ENCODE measurements at regions not wholly inside any gene's neighbourhood (a gene's known extent, or its start where the extent isn't known, plus 50 kb on each side); places are given as distances from the start of the nearest gene placed in this dataset.
"Not testable (repeated sequence)": the region's sequence is repeated elsewhere in the genome, so short reads cannot be mapped to it uniquely, and the experiment has no call there.

DNA sequence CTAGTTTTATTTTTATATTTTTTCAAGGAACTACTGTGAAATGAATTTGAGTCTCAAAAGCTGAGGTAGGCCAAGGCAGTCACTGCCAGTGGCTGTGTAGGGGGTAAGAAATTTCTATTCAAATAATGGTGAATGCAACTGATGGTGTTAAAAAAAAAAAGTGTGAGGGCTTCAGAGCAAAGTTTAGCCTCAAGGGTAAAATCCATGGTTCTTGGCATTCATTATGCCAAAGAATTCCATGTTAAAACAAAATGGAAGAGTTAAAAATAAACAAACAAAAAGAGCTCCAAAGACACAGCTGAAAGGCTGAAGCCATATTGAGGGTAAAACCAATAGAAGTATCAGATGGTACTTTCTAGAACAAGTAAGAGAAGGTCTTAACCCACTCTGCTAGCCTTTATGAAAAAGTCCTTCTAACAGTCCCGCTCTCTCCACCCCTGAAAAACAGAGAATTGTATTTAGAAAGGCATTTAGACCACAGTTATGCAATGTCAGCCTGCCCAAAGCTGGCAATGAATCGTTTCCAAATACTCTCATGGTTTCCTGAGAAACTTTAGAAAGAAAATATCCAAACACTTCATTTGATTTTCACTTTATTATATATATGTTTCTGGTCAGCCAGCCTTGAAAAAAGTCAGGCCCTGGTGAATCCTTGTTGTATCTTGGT lies 158.4 kb upstream of the GMNC start:
- TF ChIP-seq, protein P1, sequence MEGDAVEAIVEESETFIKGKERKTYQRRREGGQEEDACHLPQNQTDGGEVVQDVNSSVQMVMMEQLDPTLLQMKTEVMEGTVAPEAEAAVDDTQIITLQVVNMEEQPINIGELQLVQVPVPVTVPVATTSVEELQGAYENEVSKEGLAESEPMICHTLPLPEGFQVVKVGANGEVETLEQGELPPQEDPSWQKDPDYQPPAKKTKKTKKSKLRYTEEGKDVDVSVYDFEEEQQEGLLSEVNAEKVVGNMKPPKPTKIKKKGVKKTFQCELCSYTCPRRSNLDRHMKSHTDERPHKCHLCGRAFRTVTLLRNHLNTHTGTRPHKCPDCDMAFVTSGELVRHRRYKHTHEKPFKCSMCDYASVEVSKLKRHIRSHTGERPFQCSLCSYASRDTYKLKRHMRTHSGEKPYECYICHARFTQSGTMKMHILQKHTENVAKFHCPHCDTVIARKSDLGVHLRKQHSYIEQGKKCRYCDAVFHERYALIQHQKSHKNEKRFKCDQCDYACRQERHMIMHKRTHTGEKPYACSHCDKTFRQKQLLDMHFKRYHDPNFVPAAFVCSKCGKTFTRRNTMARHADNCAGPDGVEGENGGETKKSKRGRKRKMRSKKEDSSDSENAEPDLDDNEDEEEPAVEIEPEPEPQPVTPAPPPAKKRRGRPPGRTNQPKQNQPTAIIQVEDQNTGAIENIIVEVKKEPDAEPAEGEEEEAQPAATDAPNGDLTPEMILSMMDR (IDR thresholded peaks at IDR 0.05; ENCODE audit: control insufficient read depth, extremely low read depth, insufficient read depth) = no peak
- H3K4me3 ChIP-seq (ENCODE audit: low read depth, low read length) = no peak overlapping the region
- DNase-seq (ENCODE audit: low read depth) = no peak

DNA sequence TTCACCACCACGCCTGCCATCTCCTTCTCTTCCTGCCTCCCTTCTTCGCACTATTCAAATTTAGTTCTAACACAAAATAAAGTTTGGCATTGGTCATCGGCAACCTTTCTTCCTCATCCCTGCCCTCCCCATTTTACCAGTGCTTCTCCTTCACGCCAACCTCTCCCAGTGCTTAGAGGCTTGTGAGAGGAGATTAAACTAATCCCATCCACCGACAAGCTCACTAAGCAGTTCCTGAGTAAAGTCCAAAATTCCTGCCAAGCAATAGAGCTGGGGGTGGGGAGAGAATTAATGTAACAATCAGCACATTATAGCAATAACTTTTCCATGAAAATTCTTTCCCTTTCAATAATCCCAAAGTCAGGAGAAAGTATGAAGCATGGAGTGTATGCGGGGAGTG lies 157.4 kb upstream of the GMNC start:
- no peak for DNase-seq (ENCODE audit: low read depth)
- H3K4me3 ChIP-seq (ENCODE audit: low read depth, low read length) = no peak overlapping the region
- TF ChIP-seq, protein P1 (IDR thresholded peaks at IDR 0.05; ENCODE audit: control insufficient read depth, extremely low read depth, insufficient read depth) = no peak

DNA sequence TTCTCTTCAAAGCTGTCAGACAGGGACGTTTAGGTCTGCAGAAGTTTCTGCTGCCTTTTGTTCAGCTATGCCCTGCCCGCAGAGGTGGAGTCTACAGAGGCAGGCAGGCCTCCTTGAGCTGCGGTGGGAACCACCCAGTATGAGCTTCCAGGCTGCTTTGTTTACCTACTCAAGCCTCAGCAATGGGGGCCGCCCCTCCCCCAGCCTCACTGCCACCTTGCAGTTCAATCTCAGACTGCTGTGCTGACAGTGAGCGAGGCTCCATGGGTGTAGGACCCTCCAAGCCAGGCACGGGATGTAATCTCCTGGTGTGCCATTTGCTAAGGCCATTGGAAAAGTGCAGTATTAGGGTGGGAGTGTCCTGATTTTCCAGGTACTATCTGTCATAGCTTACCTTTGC lies 153.5 kb upstream of the GMNC start:
- DNase-seq (ENCODE audit: low read depth); H3K4me3 ChIP-seq (ENCODE audit: low read depth, low read length): not testable (repeated sequence)

DNA sequence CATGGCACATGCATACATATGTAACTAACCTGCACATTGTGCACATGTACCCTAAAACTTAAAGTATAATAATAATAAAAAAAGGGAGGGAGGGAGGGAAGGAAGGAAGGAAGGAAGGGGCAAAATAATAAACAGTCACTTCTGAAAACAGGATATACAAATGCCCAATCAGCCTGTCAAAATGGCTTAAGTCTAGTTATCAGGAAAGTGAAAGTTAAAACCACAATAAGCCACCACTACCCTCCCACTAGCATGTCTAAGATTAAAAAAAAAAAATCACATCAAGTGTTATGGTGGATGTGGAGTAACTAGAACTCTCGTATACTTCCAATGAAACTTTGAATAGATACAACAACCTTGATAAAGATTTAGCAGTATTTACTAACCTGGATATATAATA lies 145.6 kb upstream of the GMNC start:
- no peak overlapping the region for H3K4me3 ChIP-seq (ENCODE audit: low read depth, low read length)
- TF ChIP-seq, protein P1 (IDR thresholded peaks at IDR 0.05; ENCODE audit: control insufficient read depth, extremely low read depth, insufficient read depth) = no peak
- DNase-seq (ENCODE audit: low read depth) = no peak

DNA sequence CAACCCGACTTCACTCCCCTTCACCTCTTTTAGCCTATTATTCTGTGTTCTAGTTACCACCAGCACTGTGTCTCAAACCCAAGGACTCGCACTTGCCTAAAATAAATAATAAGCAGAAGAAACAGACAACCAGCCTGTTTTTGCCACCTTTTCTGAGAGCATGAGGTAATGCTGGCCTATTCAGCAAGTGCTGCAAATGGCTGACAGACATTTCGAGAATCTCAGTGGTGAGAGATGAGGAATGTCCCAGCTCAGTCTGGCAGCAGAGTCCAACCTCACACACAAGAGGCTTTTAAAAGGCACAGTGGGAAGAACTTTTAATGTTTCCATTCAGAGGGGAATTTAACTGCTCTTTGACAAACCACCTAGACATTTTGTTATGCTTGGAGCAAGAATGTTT lies 143.3 kb upstream of the GMNC start:
- DNase-seq (ENCODE audit: low read depth) = no peak
- H3K4me3 ChIP-seq (ENCODE audit: low read depth, low read length) = no peak overlapping the region
- TF ChIP-seq, protein P1 (IDR thresholded peaks at IDR 0.05; ENCODE audit: control insufficient read depth, extremely low read depth, insufficient read depth) = no peak

DNA sequence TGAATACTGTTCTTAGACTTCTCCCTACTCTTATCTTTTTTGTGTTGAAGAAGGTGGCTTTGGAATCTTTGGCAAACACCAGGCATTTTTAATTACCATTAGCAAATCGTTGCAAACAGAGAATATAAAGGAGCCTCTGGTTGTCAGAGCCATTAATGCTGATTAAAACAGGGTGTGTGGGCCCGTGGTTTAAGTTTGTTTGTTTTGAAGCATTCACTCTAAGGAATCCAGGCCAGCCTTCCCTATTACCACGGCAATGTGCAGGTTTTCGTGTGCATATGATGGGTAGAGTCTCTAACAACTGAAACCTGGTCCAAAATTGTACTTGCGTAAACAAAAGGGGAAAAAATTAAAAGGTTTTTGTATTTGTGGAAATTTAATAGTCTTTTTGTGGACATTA lies 141.2 kb upstream of the GMNC start:
- TF ChIP-seq, protein P1 (IDR thresholded peaks at IDR 0.05; ENCODE audit: control insufficient read depth, extremely low read depth, insufficient read depth) = no peak
- H3K4me3 ChIP-seq (ENCODE audit: low read depth, low read length) = no peak overlapping the region
- no peak for DNase-seq (ENCODE audit: low read depth)

DNA sequence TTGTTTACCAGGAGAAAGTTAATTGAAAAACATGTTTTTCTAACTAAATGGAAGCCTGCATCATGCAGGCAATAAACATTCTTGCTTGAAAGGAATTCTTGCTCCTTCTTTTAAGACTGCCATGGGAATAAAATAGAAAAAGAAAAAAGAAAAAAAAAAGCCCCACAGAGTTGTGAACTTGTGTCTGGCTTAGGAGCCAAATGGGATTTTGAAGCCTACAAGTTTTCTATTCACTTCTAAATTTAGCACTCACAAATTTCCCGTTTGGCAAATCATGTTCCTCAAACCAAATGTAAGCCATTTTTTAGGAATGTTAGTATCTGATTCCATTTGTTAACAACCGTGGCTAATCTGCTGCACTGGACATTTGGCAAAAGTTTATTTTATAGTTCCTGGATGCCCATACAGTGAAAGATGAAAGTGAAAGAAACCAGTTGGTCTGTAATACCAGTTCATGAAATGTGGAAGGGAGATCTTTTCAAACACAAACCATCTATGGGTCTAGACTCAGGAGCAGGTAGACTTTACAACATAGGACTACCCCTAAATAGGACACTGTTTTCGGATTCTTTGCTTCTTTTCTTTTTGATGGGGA lies 133.8 kb upstream of the GMNC start:
- TF ChIP-seq, protein P1 (IDR thresholded peaks at IDR 0.05; ENCODE audit: control insufficient read depth, extremely low read depth, insufficient read depth) = no peak
- no peak for DNase-seq (ENCODE audit: low read depth)
- H3K4me3 ChIP-seq (ENCODE audit: low read depth, low read length) = no peak overlapping the region
